H1 (cell line): ENCODE measurements at regions not wholly inside any gene's neighbourhood (a gene's known extent, or its start where the extent isn't known, plus 50 kb on each side); places are given as distances from the start of the nearest gene placed in this dataset.
"Not testable (repeated sequence)": the region's sequence is repeated elsewhere in the genome, so short reads cannot be mapped to it uniquely, and the experiment has no call there.

Source experiments
- CTCF ChIA-PET: fragments of 300-600 bp; sonication (Branson Sonifier 250); formaldehyde crosslinking; loops from one replicate; lab custom pipeline; 2021; ENCODE audit not compliant: partially characterized antibody; lab: Charles Lee
- POLR2A ChIA-PET: fragments of 300-600 bp; sonication (Branson Sonifier 250); formaldehyde crosslinking; loops from one replicate; lab custom pipeline; 2021; ENCODE audit warnings: inconsistent platforms; ENCODE audit not compliant: partially characterized antibody; lab: Charles Lee
- DNase-seq, 2 experiments: peaks; one replicate each; pipeline versions ENCODE4 v3.0.0 to v3.0.0-alpha.2; 2010 to 2022; ENCODE audit warnings: low spot score in 2 of 2, low read depth in 1 of 2, mixed read lengths in 1 of 2
- FAIRE-seq: peaks from 2 replicates; lab custom pipeline; 2011; peaks lifted over from hg19 to GRCh38; lab: Jason Lieb, UNC
- H2AFZ ChIP-seq: 2 replicates; pipeline ENCODE4 v1.8.1; 2012; ENCODE audit warnings: low read length, inconsistent platforms
- H2AK5ac ChIP-seq: 2 replicates; pipeline ENCODE4 v1.6.1; 2013; ENCODE audit warnings: low read depth, low read length
- H2BK120ac ChIP-seq: replicated peaks from 2 replicates; pipeline ENCODE3; 2013; ENCODE audit warnings: low read depth, low read length, inconsistent platforms
- H2BK12ac ChIP-seq: 2 replicates; pipeline ENCODE4 v1.6.1; 2013; ENCODE audit warnings: low read depth, low read length
- H2BK15ac ChIP-seq: 2 replicates; pipeline ENCODE4 v1.6.1; 2013; ENCODE audit warnings: low read length
- H2BK20ac ChIP-seq: 2 replicates; pipeline ENCODE4 v1.6.1; 2013; ENCODE audit warnings: low read length
- H2BK5ac ChIP-seq: 2 replicates; pipeline ENCODE4 v1.6.1; 2013; ENCODE audit warnings: low read depth, low read length
- H3K14ac ChIP-seq: 2 replicates; pipeline ENCODE4 v1.6.1; 2013; ENCODE audit warnings: inconsistent platforms; ENCODE audit not compliant: insufficient read length
- H3K18ac ChIP-seq: 2 replicates; pipeline ENCODE4 v1.6.1; 2013; ENCODE audit warnings: low read length; ENCODE audit errors: extremely low read depth
- H3K23ac ChIP-seq: 2 replicates; pipeline ENCODE4 v1.6.1; 2013; ENCODE audit warnings: inconsistent platforms; ENCODE audit not compliant: insufficient read length
- H3K23me2 ChIP-seq: 2 replicates; pipeline ENCODE4 v1.6.1; 2013; ENCODE audit warnings: low read depth, low read length
- H3K27ac ChIP-seq: 2 replicates; pipeline ENCODE4 v1.6.1; 2011; ENCODE audit warnings: low read depth, low read length, inconsistent platforms
- H3K27me3 ChIP-seq, 4 experiments: replicated peaks in 1 of 4; 1 replicate in 1 of 4; 2 replicates in 3 of 4; pipeline versions ENCODE4 v1.6.1 to v1.8.1; 2011 to 2013; ENCODE audit warnings: low read length in 3 of 4, mild to moderate bottlenecking in 3 of 4, inconsistent platforms in 2 of 4, mixed read lengths in 2 of 4, moderate library complexity in 1 of 4; ENCODE audit not compliant: control insufficient read depth in 3 of 4, insufficient read depth in 3 of 4; ENCODE audit errors: extremely low read depth in 1 of 4
- H3K36me3 ChIP-seq, 4 experiments: 2 replicates each; pipeline versions ENCODE4 v1.6.1 to v1.8.1; 2011 to 2013; ENCODE audit warnings: mild to moderate bottlenecking in 4 of 4, low read length in 3 of 4, moderate library complexity in 2 of 4, control low read depth in 1 of 4, inconsistent platforms in 1 of 4; ENCODE audit not compliant: insufficient read depth in 4 of 4, control insufficient read depth in 2 of 4
- H3K4ac ChIP-seq: replicated peaks from 2 replicates; pipeline ENCODE3; 2013; ENCODE audit warnings: low read length, low read depth, mixed read lengths, inconsistent platforms; ENCODE audit not compliant: insufficient read length
- H3K4me1 ChIP-seq, 4 experiments: replicated peaks in 1 of 4; 1 replicate in 1 of 4; 2 replicates in 3 of 4; pipeline versions ENCODE4 v1.6.1 to v1.8.1; 2011 to 2013; ENCODE audit warnings: low read length in 3 of 4, inconsistent platforms in 2 of 4, mixed read lengths in 1 of 4; ENCODE audit not compliant: insufficient read depth in 4 of 4, control insufficient read depth in 3 of 4
- H3K4me2 ChIP-seq, 2 experiments: 2 replicates each; pipeline versions ENCODE4 v1.6.1 to v1.8.1; 2011 to 2013; ENCODE audit warnings: low read depth in 2 of 2, low read length in 2 of 2, control low read depth in 1 of 2, inconsistent platforms in 1 of 2, mild to moderate bottlenecking in 1 of 2; ENCODE audit not compliant: insufficient read depth in 1 of 2
- H3K4me3 ChIP-seq, 4 experiments: fragments of 200-600, 300-600 bp in 1 of 4; sonication (generic), shearing (Covaris generic), sonication (Bioruptor Twin) in 1 of 4; 2 replicates each; pipeline versions ENCODE4 v1.5.1 to v1.8.1; 2011 to 2016; ENCODE audit warnings: low read length in 4 of 4, low read depth in 3 of 4, control low read depth in 2 of 4, inconsistent platforms in 2 of 4, mild to moderate bottlenecking in 2 of 4, mixed read lengths in 1 of 4, moderate library complexity in 1 of 4; ENCODE audit not compliant: insufficient read depth in 2 of 4; ENCODE audit errors: extremely low read depth in 1 of 4
- H3K56ac ChIP-seq: replicated peaks from 2 replicates; pipeline ENCODE3; 2013; ENCODE audit warnings: low read depth, mild to moderate bottlenecking, mixed read lengths, low read length, inconsistent platforms; ENCODE audit not compliant: insufficient read length
- H3K79me1 ChIP-seq: 2 replicates; pipeline ENCODE4 v1.6.1; 2013; ENCODE audit warnings: low read depth, low read length, control low read depth
- H3K79me2 ChIP-seq, 2 experiments: 2 replicates each; pipeline versions ENCODE4 v1.6.1 to v1.8.1; 2012 to 2013; ENCODE audit warnings: low read length in 2 of 2, mild to moderate bottlenecking in 2 of 2, inconsistent platforms in 1 of 2; ENCODE audit not compliant: insufficient read depth in 2 of 2, control insufficient read depth in 1 of 2
- H3K9ac ChIP-seq, 4 experiments: replicated peaks in 1 of 4; 1 replicate in 1 of 4; 2 replicates in 3 of 4; pipeline versions ENCODE4 v1.6.1 to v1.8.1; 2011 to 2013; ENCODE audit warnings: low read depth in 3 of 4, low read length in 3 of 4, control low read depth in 2 of 4, mild to moderate bottlenecking in 2 of 4, moderate library complexity in 2 of 4, inconsistent platforms in 1 of 4; ENCODE audit errors: extremely low read depth in 1 of 4
- H3K9me3 ChIP-seq, 2 experiments: 2 replicates each; pipeline versions ENCODE4 v1.6.1 to v1.8.1; 2012 to 2013; ENCODE audit warnings: mild to moderate bottlenecking in 2 of 2, moderate library complexity in 2 of 2, control low read depth in 1 of 2, inconsistent platforms in 1 of 2, low read depth in 1 of 2, low read length in 1 of 2, mixed read lengths in 1 of 2; ENCODE audit not compliant: insufficient read depth in 2 of 2
- H4K20me1 ChIP-seq, 2 experiments: replicated peaks in 1 of 2; 2 replicates each; pipeline versions ENCODE3 to v1.8.1; 2011 to 2013; ENCODE audit warnings: inconsistent platforms in 2 of 2, low read length in 2 of 2, mild to moderate bottlenecking in 1 of 2; ENCODE audit not compliant: insufficient read depth in 2 of 2, control insufficient read depth in 1 of 2
- H4K5ac ChIP-seq: 2 replicates; pipeline ENCODE4 v1.6.1; 2013; ENCODE audit warnings: low read length, low read depth, mixed read lengths, inconsistent platforms; ENCODE audit not compliant: insufficient read length
- H4K8ac ChIP-seq: 2 replicates; pipeline ENCODE4 v1.8.0; 2013; ENCODE audit warnings: mild to moderate bottlenecking, moderate library complexity, low read length, inconsistent platforms; ENCODE audit not compliant: insufficient read depth; ENCODE audit errors: extremely low read depth
- H4K91ac ChIP-seq: replicated peaks from 2 replicates; pipeline ENCODE3; 2013; ENCODE audit warnings: low read length, mixed read lengths, inconsistent platforms; ENCODE audit not compliant: insufficient read length
- WGBS, 2 experiments: shearing (Covaris generic) in 1 of 2; methylation state at CpG; one replicate each; pipeline versions ENCODE4 v1.1.6 to v1.1.7; 2013 to 2015; ENCODE audit warnings: low lambda C conversion rate in 2 of 2, mixed read lengths in 2 of 2, inconsistent platforms in 1 of 2, low coverage in 1 of 2, missing lambda C conversion rate in 1 of 2; ENCODE audit not compliant: insufficient replicate concordance in 2 of 2, insufficient coverage in 1 of 2, insufficient read length in 1 of 2; ENCODE audit errors: extremely low coverage in 1 of 2, missing lambda C conversion rate in 1 of 2; 5-methylcytosine and 5-hydroxymethylcytosine counted together

GRCh38 chr2:91842264-91842663 lies 3029.0 kb upstream of the TEKT4 start:
- H3K4me3 ChIP-seq, H2AFZ ChIP-seq, H3K18ac ChIP-seq, H4K20me1 ChIP-seq, POLR2A ChIA-PET, H4K5ac ChIP-seq, H2BK20ac ChIP-seq, H3K56ac ChIP-seq, H3K14ac ChIP-seq, H2BK5ac ChIP-seq, H3K4ac ChIP-seq, H2BK15ac ChIP-seq, H3K23ac ChIP-seq, CTCF ChIA-PET, H3K79me1 ChIP-seq, H4K91ac ChIP-seq, H3K23me2 ChIP-seq, H3K9ac ChIP-seq, H3K36me3 ChIP-seq, H3K4me1 ChIP-seq, H2AK5ac ChIP-seq, H4K8ac ChIP-seq, H3K79me2 ChIP-seq, H3K27ac ChIP-seq, DNase-seq, H3K27me3 ChIP-seq, H3K4me2 ChIP-seq, H2BK12ac ChIP-seq, FAIRE-seq, H2BK120ac ChIP-seq: not testable (repeated sequence)
- H3K9me3 ChIP-seq: peaks cover 14 to 66% of the 10 kb centered on the region in 2 experiments; a peak in 3 of 4 replicates
- 88% methylated on average over 11 of the region's 12 CpGs; no CpG with 5 or more reads in 1 of the 2 experiments for WGBS, 2 experiments

- H3K23me2 ChIP-seq, H4K20me1 ChIP-seq, FAIRE-seq, DNase-seq, H3K9ac ChIP-seq, H3K4ac ChIP-seq, H2BK15ac ChIP-seq, H3K36me3 ChIP-seq, H3K18ac ChIP-seq, H4K8ac ChIP-seq, H3K79me2 ChIP-seq, H2AK5ac ChIP-seq, POLR2A ChIA-PET, H4K91ac ChIP-seq, H3K4me1 ChIP-seq, H2AFZ ChIP-seq, H3K14ac ChIP-seq, CTCF ChIA-PET, H4K5ac ChIP-seq, H2BK5ac ChIP-seq, H3K27ac ChIP-seq, H3K4me2 ChIP-seq, H3K79me1 ChIP-seq, H3K4me3 ChIP-seq, H2BK12ac ChIP-seq, H3K27me3 ChIP-seq, H3K23ac ChIP-seq, H2BK20ac ChIP-seq, H2BK120ac ChIP-seq, H3K56ac ChIP-seq: not testable (repeated sequence)
- H3K9me3 ChIP-seq: peaks cover 14 to 72% of the 10 kb centered on the region in 2 experiments; a peak in 3 of 4 replicates
- 96% methylated on average over 10 of the region's 14 CpGs; no CpG with 5 or more reads in 1 of the 2 experiments for WGBS, 2 experiments
These were observed 3028.3 kb upstream of the TEKT4 start for GRCh38 chr2:91842913-91843312.
